Activated CD4-positive, alpha-beta T cell treated with anti-CD3 and anti-CD28 coated beads, Interleukin-2, amount 50 U/mL, for 24 hours (primary cell): ENCODE measurements at regions not wholly inside any gene's neighbourhood (a gene's known extent, or its start where the extent isn't known, plus 50 kb on each side); places are given as distances from the start of the nearest gene placed in this dataset.

Experiments used
- DNase-seq, 2 donors: peaks; one replicate each; pipeline ENCODE4 v3.0.0-alpha.2; 2020; ENCODE audit warnings: low read depth in 1 of 2, low spot score in 1 of 2

GRCh38 chr20:39210341-39211036, 248.3 kb downstream of the DHX35 start:
- DNase-seq = no peak

- DNase-seq = no peak
Measured at GRCh38 chr20:39206899-39207564, 244.9 kb downstream of the DHX35 start.

GRCh38 chr20:39195582-39196021, 233.5 kb downstream of the DHX35 start:
- DNase-seq = no peak

- no peak for DNase-seq
Measured at GRCh38 chr20:39190666-39191570, 228.8 kb downstream of the DHX35 start.

- no peak for DNase-seq
Measured at GRCh38 chr20:39188266-39188765, 226.2 kb downstream of the DHX35 start.

GRCh38 chr20:39181490-39181889, 219.3 kb downstream of the DHX35 start:
- DNase-seq = no peak

GRCh38 chr20:39176457-39176856, 214.3 kb downstream of the DHX35 start:
- DNase-seq = no peak

- no peak for DNase-seq
Measured at GRCh38 chr20:39170896-39171463, 208.8 kb downstream of the DHX35 start.

- DNase-seq = no peak
Measured at GRCh38 chr20:39165099-39165498, 203.0 kb downstream of the DHX35 start.

- DNase-seq = no peak
Measured at GRCh38 chr20:39164642-39165041, 202.5 kb downstream of the DHX35 start.

GRCh38 chr20:39163993-39164392, 201.8 kb downstream of the DHX35 start:
- no peak for DNase-seq

GRCh38 chr20:39161900-39162299, 199.8 kb downstream of the DHX35 start:
- DNase-seq = no peak

GRCh38 chr20:39155971-39156370, 193.8 kb downstream of the DHX35 start:
- DNase-seq = no peak

- no peak for DNase-seq
Measured at GRCh38 chr20:39152742-39153141, 190.6 kb downstream of the DHX35 start.

- DNase-seq = no peak
Measured at GRCh38 chr20:39152126-39152525, 190.0 kb downstream of the DHX35 start.

GRCh38 chr20:39150501-39150900, 188.4 kb downstream of the DHX35 start:
- DNase-seq = no peak

GRCh38 chr20:39146394-39146793, 184.2 kb downstream of the DHX35 start:
- DNase-seq = no peak

GRCh38 chr20:39145921-39146320, 183.8 kb downstream of the DHX35 start:
- DNase-seq = no peak

- no peak for DNase-seq
Measured at GRCh38 chr20:39144757-39145156, 182.6 kb downstream of the DHX35 start.

GRCh38 chr20:39142407-39143096, 180.4 kb downstream of the DHX35 start:
- DNase-seq = no peak

- no peak for DNase-seq
Measured at GRCh38 chr20:39137299-39137698, 175.2 kb downstream of the DHX35 start.
